ENCODE measurements at regions not wholly inside any gene's neighbourhood (a gene's known extent, or its start where the extent isn't known, plus 50 kb on each side); places are given as distances from the start of the nearest gene placed in this dataset.

GRCh38 chr15:69859866-69860265 lies 237.9 kb downstream of the TLE3 start:
- no peak for TF ChIP-seq CTCF (IDR thresholded peaks at IDR 0.05)
- no peak for TF ChIP-seq POLR2A (IDR thresholded peaks at IDR 0.05)
- TF ChIP-seq POLR2AphosphoS5 (IDR thresholded peaks at IDR 0.05): no peak

Measured in prostate gland (tissue), 2 donors.